ENCODE measurements at regions not wholly inside any gene's neighbourhood (a gene's known extent, or its start where the extent isn't known, plus 50 kb on each side); places are given as distances from the start of the nearest gene placed in this dataset.
"Not testable (repeated sequence)": the region's sequence is repeated elsewhere in the genome, so short reads cannot be mapped to it uniquely, and the experiment has no call there.

DNA sequence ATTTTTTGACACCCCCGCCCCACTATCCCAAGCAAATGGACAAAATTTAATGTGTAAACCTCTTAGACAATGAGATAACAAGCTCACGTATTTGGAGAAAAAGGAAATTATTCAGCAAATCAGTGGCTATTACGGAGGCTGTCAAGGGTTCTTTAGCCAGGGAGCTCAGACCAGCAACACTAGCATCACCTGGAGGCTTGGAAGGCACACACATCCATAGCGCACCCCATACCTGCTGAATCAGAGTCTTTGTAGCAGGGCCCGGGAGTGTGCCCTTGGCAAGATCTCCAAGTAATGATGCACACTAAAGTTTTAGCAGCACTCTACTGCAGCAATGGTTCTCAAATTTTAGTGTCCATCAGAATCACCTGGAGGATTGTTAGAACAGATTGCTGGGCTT is 223.2 kb upstream of the BTBD3 start:
- no peaks in the 10 kb centered on the region for H3K27me3 ChIP-seq (ENCODE audit: control insufficient read depth in 2 of 2, insufficient read depth in 1 of 2, low read length in 1 of 2)
- no peak for DNase-seq (ENCODE audit: low read depth in 6 of 9, low spot score in 9 of 9)
- WGBS = 97% methylated on average over 5 of the region's 5 CpGs
- no peak overlapping the region for H3K4me3 ChIP-seq (ENCODE audit: low read length in 2 of 2)
- H3K9me3 ChIP-seq (ENCODE audit: control insufficient read depth in 2 of 2, insufficient read depth in 1 of 2, low read length in 1 of 2) = no peaks in the 10 kb centered on the region
- no peaks in the 10 kb centered on the region for H3K4me1 ChIP-seq (ENCODE audit: control insufficient read depth in 2 of 2, insufficient read depth in 2 of 2, low read length in 2 of 2)
- H3K36me3 ChIP-seq (ENCODE audit: control insufficient read depth in 2 of 2, insufficient read depth in 2 of 2, low read length in 1 of 2) = no peaks in the 10 kb centered on the region
- no peak overlapping the region for H3K27ac ChIP-seq (ENCODE audit: low read depth in 1 of 2, low read length in 1 of 2)

DNA sequence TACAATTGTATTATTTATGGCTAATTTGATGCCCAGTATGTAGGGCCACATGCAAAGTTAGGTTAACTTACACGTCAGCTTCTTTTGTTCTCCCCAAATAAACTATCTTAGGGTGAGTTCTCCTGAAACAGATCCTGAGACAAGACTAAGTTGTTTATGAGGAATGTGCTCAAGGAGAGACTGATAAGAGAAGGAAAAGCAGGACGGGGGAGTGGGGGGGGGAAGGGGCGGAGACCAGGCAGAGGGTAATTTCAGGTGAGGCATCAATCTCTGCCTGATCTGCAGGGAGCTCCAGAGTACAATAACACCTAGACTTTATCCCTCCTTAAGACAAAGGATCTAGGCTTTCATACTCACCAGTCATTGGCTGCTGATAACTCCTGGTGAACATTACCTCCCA is 220.6 kb upstream of the BTBD3 start:
- Histone ChIP-seq H3K4me1 (ENCODE audit: control insufficient read depth in 2 of 2, insufficient read depth in 2 of 2, low read length in 2 of 2) (peaks cover 2 to 3% of the 10 kb centered on the region in 2 donors), H3K9me3 (ENCODE audit: control insufficient read depth in 2 of 2, insufficient read depth in 1 of 2, low read length in 1 of 2) (no peaks in the 10 kb centered on the region), H3K36me3 (ENCODE audit: control insufficient read depth in 2 of 2, insufficient read depth in 2 of 2, low read length in 1 of 2) (no peaks in the 10 kb centered on the region), H3K27ac (ENCODE audit: low read depth in 1 of 2, low read length in 1 of 2) (no peak overlapping the region), H3K27me3 (ENCODE audit: control insufficient read depth in 2 of 2, insufficient read depth in 1 of 2, low read length in 1 of 2) (no peaks in the 10 kb centered on the region), H3K4me3 (ENCODE audit: low read length in 2 of 2) (no peak overlapping the region)
- WGBS = 93% methylated on average over 3 of the region's 3 CpGs
- DNase-seq (ENCODE audit: low read depth in 6 of 9, low spot score in 9 of 9) = no peak

DNA sequence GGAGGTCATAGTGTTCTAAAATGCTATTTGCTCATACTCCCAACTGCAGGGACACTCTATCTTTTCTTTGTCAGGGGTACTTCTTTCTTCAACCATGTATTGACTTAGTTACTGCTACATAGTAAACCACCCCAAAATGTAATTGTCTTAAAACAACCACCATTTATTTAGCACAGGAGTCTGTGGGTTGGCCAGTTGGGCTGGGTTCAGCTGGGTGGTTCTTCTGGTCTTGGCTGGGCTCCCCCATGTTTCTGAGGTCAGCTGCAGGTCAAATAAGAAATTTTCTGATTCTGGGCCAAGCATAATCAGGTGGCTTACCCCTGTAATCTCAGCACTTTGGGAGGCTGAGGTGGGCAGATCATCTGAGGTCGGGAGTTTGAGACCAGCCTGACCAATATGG is 220.0 kb upstream of the BTBD3 start:
- no peak overlapping the region for H3K27ac ChIP-seq (ENCODE audit: low read depth in 1 of 2, low read length in 1 of 2)
- 93% methylated on average over 1 of the region's 1 CpG for WGBS
- no peak overlapping the region for H3K4me3 ChIP-seq (ENCODE audit: low read length in 2 of 2)

DNA sequence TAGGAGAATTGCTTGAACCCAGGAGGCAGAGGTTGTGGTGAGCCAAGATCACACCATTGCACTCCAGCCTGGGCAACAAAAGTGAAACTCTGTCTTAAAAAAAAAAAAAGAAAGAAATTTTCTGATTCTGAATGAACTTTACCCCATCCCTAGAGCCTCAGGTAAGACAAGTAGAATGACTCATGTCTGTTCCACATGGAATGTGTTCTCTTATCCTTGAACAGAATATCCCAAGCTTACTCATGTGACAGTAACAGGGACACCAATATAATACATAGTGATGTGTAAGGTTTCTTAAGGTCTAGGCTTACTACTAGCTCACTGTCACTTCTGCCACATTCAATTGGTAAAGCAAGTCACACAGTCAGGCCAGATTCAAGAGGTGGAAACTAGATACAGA is 219.6 kb upstream of the BTBD3 start:
- H3K4me1 ChIP-seq (ENCODE audit: control insufficient read depth in 2 of 2, insufficient read depth in 2 of 2, low read length in 2 of 2) = peaks cover 2 to 3% of the 10 kb centered on the region in 2 donors
- no peaks in the 10 kb centered on the region for H3K36me3 ChIP-seq (ENCODE audit: control insufficient read depth in 2 of 2, insufficient read depth in 2 of 2, low read length in 1 of 2)
- H3K27ac ChIP-seq (ENCODE audit: low read depth in 1 of 2, low read length in 1 of 2) = no peak overlapping the region
- H3K9me3 ChIP-seq (ENCODE audit: control insufficient read depth in 2 of 2, insufficient read depth in 1 of 2, low read length in 1 of 2) = no peaks in the 10 kb centered on the region
- no peaks in the 10 kb centered on the region for H3K27me3 ChIP-seq (ENCODE audit: control insufficient read depth in 2 of 2, insufficient read depth in 1 of 2, low read length in 1 of 2)
- DNase-seq (ENCODE audit: low read depth in 6 of 9, low spot score in 9 of 9) = no peak
- no peak overlapping the region for H3K4me3 ChIP-seq (ENCODE audit: low read length in 2 of 2)

More for the DNA sequence above, 220.0 kb upstream of the BTBD3 start:
- DNase-seq (ENCODE audit: low read depth in 6 of 9, low spot score in 9 of 9) = no peak
- Histone ChIP-seq H3K27me3 (ENCODE audit: control insufficient read depth in 2 of 2, insufficient read depth in 1 of 2, low read length in 1 of 2) (no peaks in the 10 kb centered on the region), H3K4me1 (ENCODE audit: control insufficient read depth in 2 of 2, insufficient read depth in 2 of 2, low read length in 2 of 2) (peaks cover 2 to 3% of the 10 kb centered on the region in 2 donors), H3K36me3 (ENCODE audit: control insufficient read depth in 2 of 2, insufficient read depth in 2 of 2, low read length in 1 of 2) (no peaks in the 10 kb centered on the region), H3K9me3 (ENCODE audit: control insufficient read depth in 2 of 2, insufficient read depth in 1 of 2, low read length in 1 of 2) (no peaks in the 10 kb centered on the region)

DNA sequence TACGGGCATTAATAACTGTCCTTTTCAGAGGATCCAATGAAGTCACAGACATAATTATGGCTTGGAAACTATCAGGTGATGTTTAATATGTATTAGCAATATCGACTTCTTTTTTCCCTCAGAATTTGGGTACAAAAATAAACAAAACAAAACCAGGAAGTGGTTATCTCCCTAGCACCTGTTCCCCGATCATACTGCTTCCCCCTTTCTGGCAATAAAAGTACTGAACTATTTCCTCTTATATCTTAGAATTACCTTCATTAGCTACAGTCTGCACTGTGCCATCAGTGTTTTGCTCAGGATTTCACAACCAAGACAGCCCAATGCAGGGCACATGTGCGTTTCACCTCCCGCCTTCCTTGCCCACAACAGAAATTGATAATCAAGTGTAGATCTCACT is 216.9 kb upstream of the BTBD3 start:
- Histone ChIP-seq H3K9me3 (ENCODE audit: control insufficient read depth in 2 of 2, insufficient read depth in 1 of 2, low read length in 1 of 2) (no peaks in the 10 kb centered on the region), H3K27me3 (ENCODE audit: control insufficient read depth in 2 of 2, insufficient read depth in 1 of 2, low read length in 1 of 2) (no peaks in the 10 kb centered on the region), H3K4me1 (ENCODE audit: control insufficient read depth in 2 of 2, insufficient read depth in 2 of 2, low read length in 2 of 2) (peaks cover 2 to 3% of the 10 kb centered on the region in 2 donors), H3K27ac (ENCODE audit: low read depth in 1 of 2, low read length in 1 of 2) (no peak overlapping the region), H3K4me3 (ENCODE audit: low read length in 2 of 2) (no peak overlapping the region), H3K36me3 (ENCODE audit: control insufficient read depth in 2 of 2, insufficient read depth in 2 of 2, low read length in 1 of 2) (no peaks in the 10 kb centered on the region)
- no peak for DNase-seq (ENCODE audit: low read depth in 6 of 9, low spot score in 9 of 9)
- WGBS = 24% methylated on average over 5 of the region's 5 CpGs

DNA sequence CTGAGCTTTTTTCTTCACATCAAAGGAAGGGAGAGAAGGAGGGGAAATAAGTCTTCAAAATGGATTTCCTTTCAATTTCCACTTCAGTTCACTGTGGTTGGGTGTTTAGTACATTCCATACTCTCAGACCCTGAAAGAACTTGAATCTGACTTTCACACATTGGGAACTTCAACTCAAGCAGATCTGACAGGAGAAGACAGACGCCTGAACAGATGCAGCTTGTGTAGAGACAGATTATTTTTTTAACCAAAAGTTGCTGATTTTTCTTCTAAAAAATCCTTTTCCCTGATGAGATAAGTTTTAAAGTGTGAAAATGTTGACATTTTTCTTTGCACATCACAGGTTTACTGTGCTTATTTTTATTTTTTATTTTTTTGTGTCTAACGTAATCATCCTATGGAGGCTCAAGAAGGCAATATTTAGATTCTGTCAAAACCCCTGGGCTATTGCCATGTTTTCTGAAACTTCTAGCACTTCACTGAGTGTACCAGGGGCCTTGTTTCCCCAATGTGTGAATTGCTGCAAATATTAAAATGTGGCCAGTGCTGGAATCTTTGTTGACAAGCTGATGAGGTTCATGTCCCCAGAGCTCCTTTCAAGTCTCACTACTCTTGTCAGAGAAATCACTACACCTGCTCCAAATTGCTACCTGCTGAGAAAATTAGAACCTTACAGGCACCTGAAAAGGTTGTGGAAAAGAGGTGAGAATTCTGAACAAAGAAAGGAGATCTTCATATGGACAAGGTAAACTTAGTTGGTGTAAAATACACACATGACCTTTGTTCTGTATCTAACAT is 214.8 kb upstream of the BTBD3 start:
- Histone ChIP-seq H3K9me3 (ENCODE audit: control insufficient read depth in 2 of 2, insufficient read depth in 1 of 2, low read length in 1 of 2) (no peaks in the 10 kb centered on the region), H3K4me1 (ENCODE audit: control insufficient read depth in 2 of 2, insufficient read depth in 2 of 2, low read length in 2 of 2) (peaks cover 2 to 3% of the 10 kb centered on the region in 2 donors), H3K27ac (ENCODE audit: low read depth in 1 of 2, low read length in 1 of 2) (no peak overlapping the region), H3K36me3 (ENCODE audit: control insufficient read depth in 2 of 2, insufficient read depth in 2 of 2, low read length in 1 of 2) (no peaks in the 10 kb centered on the region), H3K27me3 (ENCODE audit: control insufficient read depth in 2 of 2, insufficient read depth in 1 of 2, low read length in 1 of 2) (no peaks in the 10 kb centered on the region), H3K4me3 (ENCODE audit: low read length in 2 of 2) (no peak overlapping the region)
- DNase-seq (ENCODE audit: low read depth in 6 of 9, low spot score in 9 of 9) = no peak
- WGBS = 93% methylated on average over 2 of the region's 2 CpGs

DNA sequence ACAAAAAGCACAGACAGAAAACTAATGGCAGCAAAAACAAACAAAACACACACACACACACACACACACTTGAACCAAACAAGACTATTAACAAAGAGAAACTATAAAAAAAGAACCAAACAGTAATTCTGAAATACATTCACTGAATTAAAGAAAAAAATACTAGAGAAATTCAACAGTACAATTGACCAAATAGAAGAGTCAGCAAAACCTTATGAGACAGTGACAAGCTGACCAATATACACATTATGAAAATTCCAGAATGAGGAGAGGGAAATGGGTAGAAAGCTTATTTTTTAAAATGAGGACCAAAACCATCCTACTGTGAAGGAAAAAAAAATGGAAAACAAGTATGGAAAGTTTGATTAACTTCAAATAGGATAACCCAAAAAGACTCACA is 212.2 kb upstream of the BTBD3 start:
- no peak overlapping the region for H3K4me3 ChIP-seq (ENCODE audit: low read length in 2 of 2)
- H3K4me1 ChIP-seq (ENCODE audit: control insufficient read depth in 2 of 2, insufficient read depth in 2 of 2, low read length in 2 of 2) = peaks cover 2 to 3% of the 10 kb centered on the region in 2 donors
- H3K9me3 ChIP-seq (ENCODE audit: control insufficient read depth in 2 of 2, insufficient read depth in 1 of 2, low read length in 1 of 2) = no peaks in the 10 kb centered on the region
- no peaks in the 10 kb centered on the region for H3K27me3 ChIP-seq (ENCODE audit: control insufficient read depth in 2 of 2, insufficient read depth in 1 of 2, low read length in 1 of 2)
- DNase-seq (ENCODE audit: low read depth in 6 of 9, low spot score in 9 of 9) = no peak
- H3K27ac ChIP-seq (ENCODE audit: low read depth in 1 of 2, low read length in 1 of 2) = no peak overlapping the region
- no peaks in the 10 kb centered on the region for H3K36me3 ChIP-seq (ENCODE audit: control insufficient read depth in 2 of 2, insufficient read depth in 2 of 2, low read length in 1 of 2)

DNA sequence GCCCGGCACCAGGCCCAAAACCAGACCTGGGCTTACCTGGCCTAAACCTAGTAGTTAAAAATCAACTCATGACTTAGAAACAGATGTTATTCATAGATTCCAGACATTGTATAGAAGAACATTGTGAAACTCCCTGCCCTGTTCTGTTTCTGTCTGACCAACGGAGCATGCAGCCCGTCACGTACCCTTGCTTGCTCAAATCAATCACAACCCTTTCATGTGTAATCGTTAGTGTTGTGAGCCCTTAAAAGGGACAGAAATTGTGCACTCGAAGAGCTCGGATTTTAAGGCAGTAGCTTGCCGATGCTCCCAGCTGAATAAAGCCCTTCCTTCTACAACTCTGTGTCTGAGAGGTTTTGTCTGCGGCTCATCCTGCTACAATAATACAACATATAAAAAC is 209.5 kb upstream of the BTBD3 start:
- WGBS = 97% methylated on average over 9 of the region's 9 CpGs
- H3K27me3 ChIP-seq (ENCODE audit: control insufficient read depth in 2 of 2, insufficient read depth in 1 of 2, low read length in 1 of 2); H3K4me3 ChIP-seq (ENCODE audit: low read length in 2 of 2): not testable (repeated sequence)

DNA sequence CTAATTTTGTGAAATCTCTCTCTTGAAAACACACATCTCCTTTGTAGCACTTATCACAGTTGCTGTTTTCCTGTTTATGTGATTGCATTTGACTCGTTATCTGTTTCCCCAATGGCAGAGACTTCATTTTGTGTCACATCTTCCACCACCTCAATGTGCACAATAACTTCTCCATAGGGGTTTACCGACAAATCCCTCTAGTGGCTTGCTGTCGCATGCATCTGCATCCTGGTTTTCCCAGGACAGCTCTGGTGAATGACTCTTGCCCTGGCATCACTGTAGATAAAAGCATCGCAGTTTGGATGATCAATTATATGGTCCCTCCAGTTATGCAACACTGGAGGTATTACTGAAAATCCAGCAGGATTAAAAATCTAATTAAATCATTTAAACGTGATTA is 206.5 kb upstream of the BTBD3 start:
- H3K4me3 ChIP-seq (ENCODE audit: low read length in 2 of 2) = no peak overlapping the region
- no peaks in the 10 kb centered on the region for H3K27me3 ChIP-seq (ENCODE audit: control insufficient read depth in 2 of 2, insufficient read depth in 1 of 2, low read length in 1 of 2)
- WGBS = 94% methylated on average over 5 of the region's 5 CpGs
- H3K4me1 ChIP-seq (ENCODE audit: control insufficient read depth in 2 of 2, insufficient read depth in 2 of 2, low read length in 2 of 2) = peaks cover 0 to 4% of the 10 kb centered on the region in 2 donors
- no peaks in the 10 kb centered on the region for H3K9me3 ChIP-seq (ENCODE audit: control insufficient read depth in 2 of 2, insufficient read depth in 1 of 2, low read length in 1 of 2)
- no peak for DNase-seq (ENCODE audit: low read depth in 6 of 9, low spot score in 9 of 9)
- no peaks in the 10 kb centered on the region for H3K36me3 ChIP-seq (ENCODE audit: control insufficient read depth in 2 of 2, insufficient read depth in 2 of 2, low read length in 1 of 2)
- no peak overlapping the region for H3K27ac ChIP-seq (ENCODE audit: low read depth in 1 of 2, low read length in 1 of 2)

More for the DNA sequence above, 209.5 kb upstream of the BTBD3 start:
- H3K4me1 ChIP-seq (ENCODE audit: control insufficient read depth in 2 of 2, insufficient read depth in 2 of 2, low read length in 2 of 2); H3K36me3 ChIP-seq (ENCODE audit: control insufficient read depth in 2 of 2, insufficient read depth in 2 of 2, low read length in 1 of 2); DNase-seq (ENCODE audit: low read depth in 6 of 9, low spot score in 9 of 9); H3K9me3 ChIP-seq (ENCODE audit: control insufficient read depth in 2 of 2, insufficient read depth in 1 of 2, low read length in 1 of 2); H3K27ac ChIP-seq (ENCODE audit: low read depth in 1 of 2, low read length in 1 of 2): not testable (repeated sequence)
